Neural cell (in vitro differentiated cells): ENCODE measurements at regions not wholly inside any gene's neighbourhood (a gene's known extent, or its start where the extent isn't known, plus 50 kb on each side); places are given as distances from the start of the nearest gene placed in this dataset.

Experiments used
- CTCF ChIP-seq: fragments of 450-650 bp; IDR thresholded peaks from 2 replicates; pipeline ENCODE4 v1.5.1; 2014; ENCODE audit warnings: antibody characterized with exemption, mild to moderate bottlenecking, moderate library complexity; ENCODE audit not compliant: poor library complexity, severe bottlenecking
- EP300 ChIP-seq: fragments of 450-650 bp; conservative IDR thresholded peaks from 2 replicates; pipeline ENCODE4 v1.6.1; 2014; ENCODE audit warnings: antibody characterized with exemption, mild to moderate bottlenecking, moderate library complexity; ENCODE audit not compliant: poor library complexity, severe bottlenecking
- MXI1 ChIP-seq: fragments of 450-650 bp; conservative IDR thresholded peaks from 2 replicates; pipeline ENCODE4 v1.6.1; 2014; ENCODE audit warnings: antibody characterized with exemption, mild to moderate bottlenecking; ENCODE audit not compliant: poor library complexity, severe bottlenecking
- POLR2AphosphoS5 ChIP-seq: IDR thresholded peaks from 2 replicates; pipeline ENCODE4 v1.6.1; 2012
- RAD21 ChIP-seq: fragments of 450-650 bp; conservative IDR thresholded peaks from 2 replicates; pipeline ENCODE4 v1.6.1; 2014; ENCODE audit warnings: antibody characterized with exemption, mild to moderate bottlenecking, moderate library complexity
- SMC3 ChIP-seq: fragments of 450-650 bp; conservative IDR thresholded peaks from 2 replicates; pipeline ENCODE4 v1.6.1; 2014; ENCODE audit warnings: antibody characterized with exemption, mild to moderate bottlenecking, moderate library complexity; ENCODE audit not compliant: poor library complexity

- TF ChIP-seq POLR2AphosphoS5, result no peak
- no peak for TF ChIP-seq MXI1
- TF ChIP-seq SMC3, result no peak
- TF ChIP-seq CTCF, result no peak
- no peak for TF ChIP-seq RAD21
- TF ChIP-seq EP300, result no peak
Observed at GRCh38 chr12:107843351-107844311, 69.1 kb downstream of the ASCL4 start.
